ENCODE measurements at regions not wholly inside any gene's neighbourhood (a gene's known extent, or its start where the extent isn't known, plus 50 kb on each side); places are given as distances from the start of the nearest gene placed in this dataset.

DNA sequence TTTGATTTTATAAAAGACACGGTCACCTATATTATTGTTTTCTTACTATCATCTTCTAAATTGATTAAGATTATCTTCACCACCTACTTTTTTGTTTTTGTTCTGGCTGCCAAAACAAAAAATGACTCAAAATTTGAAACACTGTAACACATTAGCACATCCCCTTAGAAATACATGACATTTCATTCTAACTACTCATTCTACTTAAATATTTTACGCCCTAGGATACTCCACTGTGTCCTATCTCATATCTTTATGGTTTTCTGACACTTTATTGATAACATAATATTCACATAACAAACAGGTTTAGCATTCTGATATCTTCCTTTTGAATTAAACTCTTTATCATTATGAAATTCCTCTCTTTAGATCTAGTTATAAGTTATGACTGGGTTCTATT is 656.2 kb downstream of the GBE1 start:
- Histone ChIP-seq H3K36me3 (no peaks in the 10 kb centered on the region), H3K27me3 (no peaks in the 10 kb centered on the region), H3K9me3 (no peaks in the 10 kb centered on the region), H3K4me3 (no peak overlapping the region), H3K27ac (no peak overlapping the region), H3K4me1 (no peaks in the 10 kb centered on the region)
- no peak for TF ChIP-seq CTCF (IDR thresholded peaks at IDR 0.05)
- ATAC-seq (no peak), DNase-seq (no peak)
- intact Hi-C loops (cut with DNase I), result no loop called here

GRCh38 chr3:81097889-81098288 is 663.6 kb downstream of the GBE1 start:
- intact Hi-C loops (cut with DNase I), result no loop called here
- no peak for ATAC-seq
- no peaks in the 10 kb centered on the region for H3K9me3 ChIP-seq
- H3K36me3 ChIP-seq, result no peaks in the 10 kb centered on the region
- no peak for TF ChIP-seq CTCF (IDR thresholded peaks at IDR 0.05)
- H3K27me3 ChIP-seq, result no peaks in the 10 kb centered on the region
- H3K4me3 ChIP-seq, result no peak overlapping the region
- no peaks in the 10 kb centered on the region for H3K4me1 ChIP-seq
- no peak overlapping the region for H3K27ac ChIP-seq
- no peak for DNase-seq

- Histone ChIP-seq H3K4me3 (no peak overlapping the region), H3K4me1 (no peaks in the 10 kb centered on the region), H3K27ac (no peak overlapping the region), H3K36me3 (no peaks in the 10 kb centered on the region), H3K27me3 (no peaks in the 10 kb centered on the region), H3K9me3 (no peaks in the 10 kb centered on the region)
- no peak for ATAC-seq
- TF ChIP-seq CTCF (IDR thresholded peaks at IDR 0.05), result no peak
- intact Hi-C loops (cut with DNase I), result no loop called here
- DNase-seq, result no peak
Observed at GRCh38 chr3:81095956-81096355, 665.5 kb downstream of the GBE1 start.

- intact Hi-C loops (cut with DNase I), result no loop called here
- H3K9me3 ChIP-seq, result no peaks in the 10 kb centered on the region
- H3K4me1 ChIP-seq, result no peaks in the 10 kb centered on the region
- DNase-seq (no peak), ATAC-seq (no peak)
- H3K4me3 ChIP-seq, result no peak overlapping the region
- H3K27ac ChIP-seq, result no peak overlapping the region
- no peak for TF ChIP-seq CTCF (IDR thresholded peaks at IDR 0.05)
- H3K36me3 ChIP-seq, result no peaks in the 10 kb centered on the region
- no peaks in the 10 kb centered on the region for H3K27me3 ChIP-seq
Observed at GRCh38 chr3:81094986-81095385, 666.5 kb downstream of the GBE1 start.

DNA sequence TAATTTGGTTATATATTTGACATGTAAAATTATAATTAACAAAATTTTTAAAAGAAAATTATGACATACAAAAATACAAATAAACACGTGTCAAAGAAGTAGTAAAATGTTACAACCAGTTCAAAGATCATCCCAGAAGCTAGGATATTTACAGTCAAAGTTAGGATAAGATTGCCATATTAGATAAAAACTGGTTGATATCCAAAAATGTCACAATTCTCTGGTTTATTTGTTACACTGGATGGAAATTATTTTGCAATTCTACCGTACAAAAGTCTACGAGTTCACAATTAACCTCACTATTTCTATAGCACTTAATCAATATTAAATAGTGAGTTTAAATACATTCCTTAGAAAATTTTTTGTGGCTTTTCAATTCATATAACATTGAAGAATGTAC is 673.8 kb downstream of the GBE1 start:
- H3K9me3 ChIP-seq, result no peaks in the 10 kb centered on the region
- ATAC-seq, result no peak
- H3K27ac ChIP-seq, result no peak overlapping the region
- no peaks in the 10 kb centered on the region for H3K4me1 ChIP-seq
- H3K27me3 ChIP-seq, result no peaks in the 10 kb centered on the region
- no peaks in the 10 kb centered on the region for H3K36me3 ChIP-seq
- intact Hi-C loops (cut with DNase I), result no loop called here
- no peak for TF ChIP-seq CTCF (IDR thresholded peaks at IDR 0.05)
- DNase-seq, result no peak
- no peak overlapping the region for H3K4me3 ChIP-seq

GRCh38 chr3:81086348-81086747 is 675.1 kb downstream of the GBE1 start:
- no peaks in the 10 kb centered on the region for H3K27me3 ChIP-seq
- intact Hi-C loops (cut with DNase I), result no loop called here
- no peaks in the 10 kb centered on the region for H3K9me3 ChIP-seq
- TF ChIP-seq CTCF (IDR thresholded peaks at IDR 0.05), result no peak
- ATAC-seq (no peak), DNase-seq (no peak)
- no peaks in the 10 kb centered on the region for H3K4me1 ChIP-seq
- H3K27ac ChIP-seq, result no peak overlapping the region
- H3K4me3 ChIP-seq, result no peak overlapping the region
- no peaks in the 10 kb centered on the region for H3K36me3 ChIP-seq

Measured in upper lobe of right lung (tissue), 1 donor.